ENCODE measurements at regions not wholly inside any gene's neighbourhood (a gene's known extent, or its start where the extent isn't known, plus 50 kb on each side); places are given as distances from the start of the nearest gene placed in this dataset.

- no peaks in the 10 kb centered on the region for H3K4me1 Mint-ChIP-seq
- H3K9me3 Mint-ChIP-seq, result peaks cover 0 to 20% (median 1%) of the 10 kb centered on the region in 3 donors
- no peak overlapping the region for H3K4me3 Mint-ChIP-seq
- H3K27ac Mint-ChIP-seq, result no peak overlapping the region
- H3K36me3 Mint-ChIP-seq, result no peaks in the 10 kb centered on the region
- H3K27me3 Mint-ChIP-seq, result no peaks in the 10 kb centered on the region
These were observed 479.9 kb downstream of the OCA2 start for GRCh38 chr15:27619204-27619603.

DNA sequence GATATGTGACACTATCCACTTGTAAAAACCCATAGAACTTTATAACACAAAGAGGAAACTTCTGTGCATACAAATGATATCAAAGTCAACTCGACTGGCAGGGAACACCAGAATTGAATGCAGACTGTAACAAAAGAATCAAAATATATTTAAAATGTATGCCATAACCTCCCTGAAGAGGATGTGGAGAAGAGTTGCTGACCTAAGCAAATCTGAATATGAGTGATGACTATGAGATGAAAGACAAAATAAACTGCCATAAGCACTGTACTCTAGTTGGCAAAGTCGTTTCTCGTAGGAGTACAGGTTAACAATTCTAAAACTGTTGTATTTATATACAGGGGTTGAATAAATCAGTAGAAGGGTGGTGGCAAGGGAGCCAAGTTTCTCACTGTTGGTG is 482.1 kb downstream of the OCA2 start:
- H3K27me3 Mint-ChIP-seq, result no peaks in the 10 kb centered on the region
- H3K27ac Mint-ChIP-seq, result no peak overlapping the region
- H3K9me3 Mint-ChIP-seq, result peaks cover 0 to 13% (median 0%) of the 10 kb centered on the region in 3 donors
- no peaks in the 10 kb centered on the region for H3K4me1 Mint-ChIP-seq
- no peak overlapping the region for H3K4me3 Mint-ChIP-seq
- no peaks in the 10 kb centered on the region for H3K36me3 Mint-ChIP-seq

DNA sequence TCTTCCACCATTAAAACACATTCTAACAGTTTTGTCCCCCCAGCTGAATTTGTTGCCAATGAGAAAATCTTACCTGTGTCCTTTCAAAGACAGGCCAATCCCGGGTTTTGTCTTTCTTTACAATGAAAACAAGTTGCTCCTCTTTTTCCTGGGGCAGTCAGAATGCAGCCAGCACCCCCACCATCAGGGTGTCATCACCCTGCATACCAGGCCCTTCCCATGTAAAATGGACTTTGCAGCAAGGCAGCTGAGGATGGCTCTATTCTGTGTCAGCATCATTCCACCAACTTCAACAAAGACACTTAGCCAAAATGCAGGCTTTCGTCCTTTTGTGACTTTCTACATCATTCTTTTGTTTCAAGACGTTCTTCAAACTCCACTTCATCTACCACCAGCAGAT is 490.9 kb downstream of the OCA2 start:
- H3K27me3 Mint-ChIP-seq, result no peaks in the 10 kb centered on the region
- H3K36me3 Mint-ChIP-seq, result no peaks in the 10 kb centered on the region
- no peak overlapping the region for H3K4me3 Mint-ChIP-seq
- H3K9me3 Mint-ChIP-seq, result peaks cover 2 to 13% (median 3%) of the 10 kb centered on the region in 3 donors
- no peak overlapping the region for H3K27ac Mint-ChIP-seq
- H3K4me1 Mint-ChIP-seq, result no peaks in the 10 kb centered on the region

DNA sequence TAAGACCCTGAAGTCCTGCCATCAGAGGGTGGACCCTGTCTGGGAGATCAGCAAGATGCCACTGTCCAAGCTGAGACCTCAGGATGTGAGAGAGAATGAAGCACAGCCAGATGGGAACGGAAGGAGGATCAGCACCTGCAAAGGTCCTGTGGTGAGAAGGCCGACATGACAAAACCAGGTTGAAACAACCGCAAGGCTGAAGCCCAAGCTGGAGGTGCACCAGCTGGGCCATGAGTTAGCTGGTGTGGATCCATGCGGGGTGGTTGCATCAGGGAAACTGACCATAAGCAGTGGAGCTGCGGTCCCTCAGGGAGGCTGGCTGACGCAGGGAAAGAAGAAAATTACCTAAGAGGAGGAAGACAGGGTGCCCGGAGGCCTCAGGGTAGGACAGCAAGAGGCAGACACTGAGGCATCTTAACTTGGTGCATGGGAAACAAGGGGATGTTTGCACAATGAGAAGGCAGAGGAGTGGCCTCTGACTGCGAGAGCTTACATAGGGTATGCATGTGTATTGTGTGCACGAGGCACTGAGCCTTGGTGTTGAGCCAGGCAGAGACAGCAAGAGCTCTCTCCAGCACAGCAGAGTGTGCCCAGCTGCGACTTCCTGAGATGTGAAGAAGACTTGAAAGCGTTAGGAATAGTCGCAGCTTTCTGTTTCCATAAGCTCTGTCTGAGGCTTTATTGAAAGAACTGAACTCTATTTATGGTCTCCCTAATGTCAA is 497.7 kb downstream of the OCA2 start:
- no peaks in the 10 kb centered on the region for H3K27me3 Mint-ChIP-seq
- peak overlapping the region in 1 of 3 donors; percentile 53 for H3K27ac Mint-ChIP-seq
- no peaks in the 10 kb centered on the region for H3K36me3 Mint-ChIP-seq
- peaks cover 0 to 2% (median 0%) of the 10 kb centered on the region in 3 donors for H3K4me1 Mint-ChIP-seq
- H3K4me3 Mint-ChIP-seq, result no peak overlapping the region
- peaks cover 3 to 14% (median 5%) of the 10 kb centered on the region in 3 donors for H3K9me3 Mint-ChIP-seq

DNA sequence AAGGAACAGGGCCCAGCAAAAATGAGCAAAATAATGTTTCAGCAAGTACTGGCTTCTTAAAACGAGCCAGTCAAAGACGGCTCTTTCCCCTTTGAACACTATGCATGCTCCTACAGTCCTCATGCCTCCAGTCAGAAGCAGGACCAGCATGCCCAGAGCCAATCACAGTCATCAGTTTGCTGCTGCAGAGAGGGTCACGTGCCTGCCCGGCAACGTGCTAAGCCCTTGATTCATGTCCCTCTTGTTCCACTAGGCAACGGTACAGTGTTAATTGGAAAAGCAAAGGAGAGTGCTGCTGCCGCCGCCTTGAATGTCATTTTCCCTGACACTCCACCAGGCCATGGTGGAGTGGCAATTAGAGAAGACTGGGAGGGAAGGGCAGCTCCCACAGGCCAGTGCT is 500.1 kb downstream of the OCA2 start:
- H3K4me3 Mint-ChIP-seq, result no peak overlapping the region
- H3K4me1 Mint-ChIP-seq, result peaks cover 0 to 2% (median 0%) of the 10 kb centered on the region in 3 donors
- H3K9me3 Mint-ChIP-seq, result peaks cover 2 to 12% (median 9%) of the 10 kb centered on the region in 3 donors
- H3K27me3 Mint-ChIP-seq, result no peaks in the 10 kb centered on the region
- no peak overlapping the region for H3K27ac Mint-ChIP-seq
- H3K36me3 Mint-ChIP-seq, result no peaks in the 10 kb centered on the region

- Mint-ChIP-seq H3K27ac (no peak overlapping the region), H3K9me3 (peaks cover 2 to 12% (median 9%) of the 10 kb centered on the region in 3 donors), H3K4me3 (no peak overlapping the region), H3K4me1 (peaks cover 0 to 2% (median 0%) of the 10 kb centered on the region in 3 donors), H3K27me3 (no peaks in the 10 kb centered on the region), H3K36me3 (no peaks in the 10 kb centered on the region)
These were observed 500.7 kb downstream of the OCA2 start for GRCh38 chr15:27598251-27599009.

GRCh38 chr15:27595211-27595610 is 503.9 kb downstream of the OCA2 start:
- Mint-ChIP-seq H3K4me3 (no peak overlapping the region), H3K4me1 (no peaks in the 10 kb centered on the region), H3K27me3 (no peaks in the 10 kb centered on the region), H3K27ac (no peak overlapping the region), H3K9me3 (peaks cover 2 to 12% (median 9%) of the 10 kb centered on the region in 3 donors), H3K36me3 (no peaks in the 10 kb centered on the region)

DNA sequence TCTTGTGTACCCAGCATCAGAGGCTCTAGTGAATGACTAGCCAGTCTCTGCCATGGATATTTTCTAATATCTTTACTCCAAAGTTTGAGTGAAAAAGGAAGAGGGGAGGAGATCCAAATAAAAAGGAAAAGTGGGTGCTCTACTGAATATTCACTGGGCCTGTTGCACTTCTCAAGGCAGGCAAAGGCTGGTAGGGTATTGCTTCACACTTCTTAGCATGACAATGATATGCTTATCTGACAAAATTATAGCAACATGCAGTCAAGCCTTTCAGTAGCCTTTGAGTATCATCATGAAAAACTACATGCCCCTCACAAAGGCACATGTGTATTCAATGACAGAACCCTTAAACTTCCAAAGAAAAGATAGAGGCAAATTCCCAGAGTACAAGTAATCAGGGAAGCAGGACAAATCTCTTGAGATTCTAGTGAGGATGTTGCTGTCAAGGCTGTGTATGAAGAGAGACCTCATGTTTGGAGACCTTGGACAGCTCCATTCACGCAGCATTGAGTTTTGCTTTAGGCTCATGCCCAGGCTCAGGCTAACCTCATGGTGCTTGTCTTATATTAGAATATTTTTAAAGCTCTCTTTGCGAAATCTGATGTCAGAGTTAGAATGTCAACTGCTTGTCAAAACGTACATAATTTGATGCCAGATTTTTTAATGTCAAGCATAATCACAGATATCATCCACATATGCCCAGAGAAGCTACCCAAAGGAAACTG is 506.9 kb downstream of the OCA2 start:
- Mint-ChIP-seq H3K27me3 (no peaks in the 10 kb centered on the region), H3K9me3 (peaks cover 6 to 16% (median 7%) of the 10 kb centered on the region in 3 donors), H3K27ac (no peak overlapping the region), H3K4me1 (no peaks in the 10 kb centered on the region), H3K36me3 (peaks cover 2% of the 10 kb centered on the region), H3K4me3 (no peak overlapping the region)

Data from IgD-negative memory B cell (primary cell).